Embryonic facial prominence (tissue), 1 donor: ENCODE measurements at regions not wholly inside any gene's neighbourhood (a gene's known extent, or its start where the extent isn't known, plus 50 kb on each side); places are given as distances from the start of the nearest gene placed in this dataset.

Experiments
- DNase-seq: peaks from one replicate; pipeline ENCODE4 v3.0.0-alpha.2; 2016; ENCODE audit errors: extremely low spot score

GRCh38 chr5:125499636-125500332 is 753.3 kb upstream of the ZNF608 start:
- no peak for DNase-seq

DNA sequence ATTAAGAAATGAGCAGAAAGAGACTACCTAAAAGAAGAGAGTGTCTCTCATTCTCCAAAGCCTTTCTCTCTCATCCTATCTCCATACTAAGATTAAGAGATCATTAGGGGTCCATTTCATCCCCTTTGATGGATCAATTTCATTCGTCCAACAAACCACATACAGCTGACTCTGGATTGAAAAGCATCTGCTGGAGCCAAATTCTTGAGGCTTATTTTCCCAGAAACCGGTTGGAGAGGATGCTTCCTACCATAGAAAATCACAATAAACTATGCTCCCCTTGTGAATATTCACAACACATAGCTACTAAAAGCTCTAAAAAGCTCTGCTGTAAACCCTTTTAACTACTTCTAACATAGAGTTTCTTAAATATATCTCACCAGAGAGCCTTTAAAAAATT is 755.0 kb upstream of the ZNF608 start:
- DNase-seq = no peak

- no peak for DNase-seq
Measured at GRCh38 chr5:125503946-125504345, 757.5 kb upstream of the ZNF608 start.

- no peak for DNase-seq
Measured at GRCh38 chr5:125505115-125505514, 758.7 kb upstream of the ZNF608 start.

- DNase-seq = no peak
Measured at GRCh38 chr5:125506124-125506523, 759.7 kb upstream of the ZNF608 start.

DNA sequence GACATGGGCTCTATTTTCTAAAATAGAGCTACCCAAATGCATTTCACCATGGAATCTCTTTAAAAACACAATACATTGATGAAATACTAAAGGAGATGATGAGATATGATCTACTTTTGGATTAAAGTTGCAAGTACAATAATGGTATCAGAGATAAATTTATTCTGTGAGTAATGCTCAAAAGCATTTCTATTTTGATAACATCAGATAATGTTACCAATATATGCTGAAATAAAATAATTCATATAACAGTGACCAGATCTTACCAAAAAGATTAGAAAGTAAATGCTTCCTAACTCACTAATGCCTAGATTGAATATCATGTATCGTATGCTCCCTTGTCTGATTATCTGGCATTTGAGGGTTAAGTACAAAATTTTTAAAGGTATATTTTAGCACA is 761.8 kb upstream of the ZNF608 start:
- no peak for DNase-seq

DNA sequence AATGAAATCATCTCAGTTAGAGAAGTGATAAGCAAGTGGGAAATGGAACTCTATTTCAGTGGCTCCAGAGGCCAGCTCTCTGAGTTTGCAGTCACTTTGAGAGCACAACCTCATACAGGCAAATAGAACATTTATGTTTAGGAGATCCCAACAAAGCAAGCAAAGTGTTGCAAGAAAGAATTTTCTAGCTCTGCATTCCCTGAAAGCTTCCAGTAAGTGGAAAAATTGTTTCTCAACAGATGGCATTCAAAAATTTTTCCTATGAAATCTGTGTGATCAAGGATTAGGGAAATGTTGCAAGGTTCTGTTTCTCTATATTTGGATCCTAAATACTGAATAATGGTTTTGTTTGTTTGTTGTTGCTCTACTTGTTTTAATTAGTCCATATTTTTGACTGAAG is 764.2 kb upstream of the ZNF608 start:
- DNase-seq = no peak

DNA sequence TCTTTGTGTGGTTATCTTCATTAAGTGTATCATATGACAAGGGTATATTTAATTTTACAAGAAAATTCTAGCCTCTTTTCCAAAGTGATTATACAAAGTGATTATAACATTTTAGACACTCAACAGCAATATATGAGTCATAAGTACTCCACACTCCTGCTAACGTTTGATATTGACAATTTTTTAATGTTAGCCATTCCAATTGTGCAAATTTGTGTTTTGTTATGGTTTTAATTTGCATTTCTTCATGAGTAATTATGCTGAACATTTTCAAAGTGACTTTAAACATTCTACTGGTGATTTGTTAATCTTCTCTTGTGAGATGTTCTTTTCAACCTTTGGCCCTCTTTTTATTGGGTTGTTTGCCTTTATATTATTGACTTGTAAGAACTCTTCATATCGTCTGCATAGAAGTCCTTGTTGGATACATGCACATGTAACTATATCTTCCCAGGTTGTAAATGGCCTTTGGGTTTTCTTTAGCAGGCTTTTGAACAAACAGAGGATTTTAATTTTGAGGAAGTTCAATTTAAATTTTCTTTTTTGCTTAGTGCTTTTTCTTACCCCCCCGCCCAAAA is 771.6 kb upstream of the ZNF608 start:
- no peak for DNase-seq

DNA sequence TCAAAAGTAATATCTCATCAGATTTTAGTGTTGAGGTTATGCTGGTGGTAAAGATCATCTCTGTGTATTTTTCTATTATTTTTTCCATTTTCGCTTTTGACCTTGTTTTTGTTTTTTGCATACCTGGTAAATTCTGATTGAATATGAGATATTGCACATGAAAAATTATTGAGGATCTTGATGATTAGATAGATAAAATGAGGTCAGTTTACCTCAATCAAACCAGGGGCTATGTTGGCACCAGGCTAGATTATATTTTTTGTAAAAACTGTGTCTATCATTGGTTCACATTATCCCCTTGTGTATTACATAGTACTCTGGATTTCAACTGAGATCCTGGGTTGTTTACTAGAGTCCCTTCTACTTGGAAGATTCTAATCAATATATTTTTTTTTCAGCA is 774.9 kb upstream of the ZNF608 start:
- DNase-seq = no peak

DNA sequence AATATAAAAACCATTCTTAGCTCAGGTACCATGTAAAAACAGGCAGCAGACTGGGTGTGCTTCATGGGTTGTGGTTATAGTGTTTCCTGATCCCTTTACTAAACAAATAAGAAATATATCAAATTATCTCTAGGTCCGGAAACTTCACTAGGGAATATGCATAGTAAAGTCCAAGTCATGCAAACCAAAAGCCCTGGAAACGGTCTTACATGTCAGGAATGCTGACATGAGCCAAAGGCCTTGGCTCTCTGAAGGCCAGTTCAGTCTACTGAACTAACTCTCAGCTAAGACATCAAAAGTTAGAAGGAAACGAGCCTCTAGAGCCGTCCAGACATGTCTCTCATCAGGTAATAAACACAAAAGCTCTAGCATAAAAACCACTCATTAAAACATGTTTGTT is 778.9 kb upstream of the ZNF608 start:
- DNase-seq = no peak

- DNase-seq = no peak
Measured at GRCh38 chr5:125526966-125527365, 780.5 kb upstream of the ZNF608 start.

GRCh38 chr5:125528881-125529280 is 782.4 kb upstream of the ZNF608 start:
- no peak for DNase-seq

- DNase-seq = no peak
Measured at GRCh38 chr5:125530833-125531615, 784.6 kb upstream of the ZNF608 start.

GRCh38 chr5:125536095-125536494 is 789.7 kb upstream of the ZNF608 start:
- DNase-seq = no peak

- no peak for DNase-seq
Measured at GRCh38 chr5:125536582-125536981, 790.1 kb upstream of the ZNF608 start.

DNA sequence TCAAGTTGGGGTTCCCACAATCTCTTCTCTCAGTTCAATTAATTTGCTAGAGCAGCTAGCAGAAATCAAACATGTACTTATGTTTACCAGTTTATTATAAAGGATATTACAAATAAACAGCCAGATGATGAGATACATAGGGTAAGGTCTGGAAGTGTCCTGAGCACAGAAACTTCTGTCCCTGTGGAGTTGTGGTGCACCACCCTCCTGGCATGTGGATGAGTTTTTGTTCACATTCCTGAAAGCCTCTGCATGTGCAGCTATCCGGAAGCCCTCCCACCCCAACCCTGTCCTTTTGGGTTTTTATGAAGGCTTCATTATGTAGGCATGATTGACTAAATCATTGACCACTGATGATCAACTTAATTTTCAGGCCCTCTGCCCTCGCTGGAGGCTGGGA is 791.2 kb upstream of the ZNF608 start:
- DNase-seq = no peak

- no peak for DNase-seq
Measured at GRCh38 chr5:125538469-125538868, 792.0 kb upstream of the ZNF608 start.

GRCh38 chr5:125541085-125541484 is 794.6 kb upstream of the ZNF608 start:
- no peak for DNase-seq

DNA sequence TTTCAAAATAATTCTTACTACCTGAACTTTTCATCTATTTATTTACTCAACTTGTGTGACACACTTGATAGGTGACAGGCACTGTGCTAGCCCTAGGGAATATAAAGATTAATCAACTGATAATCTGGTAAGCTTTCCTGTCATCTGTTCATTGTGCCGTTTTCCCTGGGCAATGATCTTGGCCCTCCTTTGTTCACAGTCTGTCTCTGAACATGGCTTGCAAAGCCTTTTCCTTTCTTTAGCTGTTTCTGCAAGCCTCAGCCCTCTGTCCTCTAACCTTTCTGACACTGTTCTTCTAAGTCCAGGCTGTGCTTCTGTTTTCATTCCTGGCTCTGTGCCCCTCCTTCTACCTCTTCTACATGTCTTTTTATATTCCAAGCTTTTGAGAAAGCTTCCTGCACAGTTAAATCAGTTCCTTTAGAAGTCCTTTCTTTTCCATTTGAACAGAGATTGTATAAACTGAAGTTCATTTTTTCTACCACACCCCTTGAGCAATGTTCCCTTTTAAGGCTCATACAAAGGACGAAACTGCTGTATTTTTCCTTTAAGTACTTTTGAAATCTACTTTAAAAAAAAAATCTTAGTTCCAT is 803.0 kb upstream of the ZNF608 start:
- DNase-seq = no peak

DNA sequence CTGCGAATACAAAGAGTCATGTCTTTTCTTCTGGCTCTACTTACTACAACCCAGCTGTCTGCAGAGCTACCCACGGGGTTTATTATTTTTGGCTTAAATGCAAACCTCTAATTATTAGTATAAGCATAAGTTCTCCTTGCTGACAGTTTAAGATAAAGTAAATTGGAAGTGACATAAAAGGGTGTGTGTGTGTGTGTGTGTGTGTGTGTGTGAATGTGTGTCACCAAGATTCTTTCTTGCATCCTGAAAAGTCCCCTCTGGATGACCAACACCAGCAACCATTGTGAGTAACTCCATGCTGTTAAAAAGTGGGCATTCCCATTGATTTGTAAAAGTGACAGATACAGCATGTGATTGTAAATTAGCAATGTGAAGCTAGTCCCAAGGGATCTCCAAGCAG is 803.8 kb upstream of the ZNF608 start:
- no peak for DNase-seq

DNA sequence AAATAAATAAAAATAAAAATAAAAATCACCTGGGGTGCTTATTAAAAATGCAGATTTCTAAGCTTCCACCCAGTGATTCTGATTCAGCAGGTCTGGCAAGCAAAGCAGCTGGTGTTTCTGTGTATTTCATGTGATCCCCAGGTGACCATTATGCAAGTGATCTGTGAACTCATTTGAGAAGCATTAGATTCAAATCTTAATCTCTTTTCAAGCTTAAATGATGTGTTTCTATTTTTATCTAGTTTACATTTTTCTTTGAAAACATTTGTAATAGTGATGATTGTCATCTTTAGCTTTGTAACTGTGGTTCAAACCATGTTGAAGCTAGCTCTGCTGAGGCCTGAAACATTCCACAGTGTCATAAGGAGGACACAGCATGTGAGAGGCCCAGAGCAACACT is 804.8 kb upstream of the ZNF608 start:
- DNase-seq = no peak

DNA sequence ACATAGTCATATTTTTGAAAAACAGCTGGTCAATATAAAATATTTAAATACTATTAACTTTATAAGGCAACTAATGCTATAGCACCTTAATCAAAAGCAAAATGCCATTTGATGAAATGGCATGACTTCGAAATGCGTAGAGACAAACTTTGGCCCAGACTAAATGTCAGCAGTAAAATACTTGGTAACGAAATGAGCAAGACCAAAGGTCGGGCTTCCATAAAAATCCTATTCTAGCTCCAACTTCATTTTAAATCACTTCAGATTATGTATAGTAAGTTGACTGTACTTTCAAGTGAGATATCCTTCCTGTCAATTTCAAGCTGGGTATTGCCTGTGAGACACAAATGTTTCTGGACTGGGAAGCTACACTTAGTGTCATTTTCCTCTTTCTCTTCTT is 805.4 kb upstream of the ZNF608 start:
- no peak for DNase-seq

GRCh38 chr5:125552486-125552885 is 806.0 kb upstream of the ZNF608 start:
- no peak for DNase-seq
